ENCODE measurements at regions not wholly inside any gene's neighbourhood (a gene's known extent, or its start where the extent isn't known, plus 50 kb on each side); places are given as distances from the start of the nearest gene placed in this dataset.

DNA sequence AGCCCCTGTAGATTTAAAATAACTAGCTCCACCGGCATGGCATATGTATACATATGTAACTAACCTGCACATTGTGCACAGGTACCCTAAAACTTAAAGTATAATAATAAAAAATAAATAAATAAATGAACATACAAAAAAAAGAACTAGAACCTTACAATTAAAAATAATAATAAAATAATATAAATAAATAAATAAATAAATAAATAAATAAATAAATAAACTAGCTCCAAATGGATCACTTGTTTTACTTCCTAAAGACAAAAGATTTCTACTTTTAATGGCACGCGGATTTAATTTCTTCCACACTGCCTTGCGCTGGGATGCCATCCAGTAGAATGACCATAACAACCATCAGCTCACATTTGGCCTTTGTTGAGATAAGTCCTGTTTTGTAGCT is 141.0 kb upstream of the NRSN1 start:
- H3K27me3 ChIP-seq (ENCODE audit: insufficient read depth, low read length), result no peaks in the 10 kb centered on the region

DNA sequence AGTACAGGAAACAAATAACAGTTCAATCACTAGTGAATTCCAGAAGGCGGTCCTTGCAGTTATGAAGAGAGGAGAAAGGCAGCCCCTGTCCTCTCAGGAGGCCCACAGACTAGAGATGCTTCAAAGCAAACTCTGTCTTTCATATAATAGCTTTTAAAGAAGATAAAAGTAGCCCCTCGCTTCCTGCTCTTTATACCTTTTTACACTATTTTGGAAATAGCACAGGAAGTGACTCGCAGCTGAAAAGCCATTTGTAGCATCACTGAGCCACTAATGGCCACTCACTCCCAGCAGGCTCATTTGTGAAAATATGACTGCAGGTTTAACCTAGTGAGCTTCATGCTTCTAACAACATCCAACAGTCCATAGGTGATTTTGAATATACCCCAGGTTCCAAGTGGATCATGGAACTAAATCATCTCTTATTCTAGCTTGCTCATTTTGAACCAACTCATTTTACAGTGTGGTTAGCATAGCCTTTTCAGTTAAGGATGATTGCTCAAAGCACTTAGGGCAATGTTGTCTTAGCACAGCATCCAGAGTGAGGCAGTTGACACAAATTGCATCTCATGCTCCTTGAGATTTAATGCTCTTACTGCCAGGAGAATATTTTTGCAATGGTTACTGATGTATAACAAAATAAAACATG is 136.0 kb upstream of the NRSN1 start:
- no peaks in the 10 kb centered on the region for H3K9me2 ChIP-seq (ENCODE audit: insufficient read depth)
- H4K20me1 ChIP-seq (ENCODE audit: insufficient read depth), result no peaks in the 10 kb centered on the region; the same call in 1 of the 2 replicates
- ChIA-PET RAD21 (ENCODE audit: low non-redundant PET in 1 of 2, low total read pairs in 2 of 2, uncharacterized antibody in 2 of 2, unreplicated experiment in 2 of 2) (no interaction called here), POLR2A (no interaction called here), CTCF (no interaction called here)
- no peaks in the 10 kb centered on the region for H3K79me2 ChIP-seq (ENCODE audit: insufficient read depth, low read length)
- H3K27ac ChIP-seq (ENCODE audit: low read depth, low read length), result no peak overlapping the region
- DNase-seq (ENCODE audit: low read depth, low spot score), result no peak
- intact Hi-C loops (cut with micrococcal nuclease), result no loop called here
- ATAC-seq, result no peak
- no peaks in the 10 kb centered on the region for H3K36me3 ChIP-seq (ENCODE audit: control insufficient read depth in 1 of 2, insufficient read depth in 2 of 2, low read length in 2 of 2)
- BruUV-seq (replicated peaks), result no TSS peak
- no peak overlapping the region for H2AFZ ChIP-seq (ENCODE audit: low read depth, low read length, poor library complexity, severe bottlenecking)
- TF ChIP-seq, protein P1, sequence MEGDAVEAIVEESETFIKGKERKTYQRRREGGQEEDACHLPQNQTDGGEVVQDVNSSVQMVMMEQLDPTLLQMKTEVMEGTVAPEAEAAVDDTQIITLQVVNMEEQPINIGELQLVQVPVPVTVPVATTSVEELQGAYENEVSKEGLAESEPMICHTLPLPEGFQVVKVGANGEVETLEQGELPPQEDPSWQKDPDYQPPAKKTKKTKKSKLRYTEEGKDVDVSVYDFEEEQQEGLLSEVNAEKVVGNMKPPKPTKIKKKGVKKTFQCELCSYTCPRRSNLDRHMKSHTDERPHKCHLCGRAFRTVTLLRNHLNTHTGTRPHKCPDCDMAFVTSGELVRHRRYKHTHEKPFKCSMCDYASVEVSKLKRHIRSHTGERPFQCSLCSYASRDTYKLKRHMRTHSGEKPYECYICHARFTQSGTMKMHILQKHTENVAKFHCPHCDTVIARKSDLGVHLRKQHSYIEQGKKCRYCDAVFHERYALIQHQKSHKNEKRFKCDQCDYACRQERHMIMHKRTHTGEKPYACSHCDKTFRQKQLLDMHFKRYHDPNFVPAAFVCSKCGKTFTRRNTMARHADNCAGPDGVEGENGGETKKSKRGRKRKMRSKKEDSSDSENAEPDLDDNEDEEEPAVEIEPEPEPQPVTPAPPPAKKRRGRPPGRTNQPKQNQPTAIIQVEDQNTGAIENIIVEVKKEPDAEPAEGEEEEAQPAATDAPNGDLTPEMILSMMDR (IDR thresholded peaks at IDR 0.05 in 2 of 3, conservative IDR thresholded peaks at IDR 0.05 in 1 of 3; ENCODE audit: borderline replicate concordance in 1 of 3, insufficient read depth in 1 of 3, low read depth in 2 of 3, low read length in 2 of 3), result no peak
- TF ChIP-seq POLR2A (IDR thresholded peaks at IDR 0.05; ENCODE audit: borderline replicate concordance, extremely low read depth, insufficient read depth, insufficient read length) (no peak), EGR1 (IDR thresholded peaks at IDR 0.05; ENCODE audit: low read depth) (no peak), EZH2phosphoT487 (IDR thresholded peaks at IDR 0.05; ENCODE audit: borderline replicate concordance) (no peak), YY1 (IDR thresholded peaks at IDR 0.05; ENCODE audit: extremely low read depth, insufficient replicate concordance, low read depth, low read length) (no peak), TCF7L2 (IDR thresholded peaks at IDR 0.05; ENCODE audit: borderline replicate concordance, extremely low read depth, insufficient read depth, insufficient read length) (no peak), EZH2 (IDR thresholded peaks at IDR 0.05) (no peak), ZFX (IDR thresholded peaks at IDR 0.05) (no peak), FOSL1 (IDR thresholded peaks at IDR 0.05; ENCODE audit: low read depth) (no peak), ZNF274 (IDR thresholded peaks at IDR 0.05; ENCODE audit: low read depth, low read length) (no peak), ELF1 (IDR thresholded peaks at IDR 0.05; ENCODE audit: borderline replicate concordance, low read depth) (no peak), RAD21 (IDR thresholded peaks at IDR 0.05; ENCODE audit: low read depth) (no peak)
- TF ChIP-seq, protein P2, sequence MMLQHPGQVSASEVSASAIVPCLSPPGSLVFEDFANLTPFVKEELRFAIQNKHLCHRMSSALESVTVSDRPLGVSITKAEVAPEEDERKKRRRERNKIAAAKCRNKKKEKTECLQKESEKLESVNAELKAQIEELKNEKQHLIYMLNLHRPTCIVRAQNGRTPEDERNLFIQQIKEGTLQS (IDR thresholded peaks at IDR 0.05), result no peak
- H3K9ac ChIP-seq (ENCODE audit: low read length), result no peak overlapping the region
- no peaks in the 10 kb centered on the region for H3K27me3 ChIP-seq (ENCODE audit: insufficient read depth, low read length)
- H3K4me2 ChIP-seq (ENCODE audit: low read length), result no peak overlapping the region
- H3K4me1 ChIP-seq (ENCODE audit: control insufficient read depth in 1 of 2, insufficient read depth in 2 of 2, low read length in 2 of 2), result no peaks in the 10 kb centered on the region
- no peak overlapping the region for H3K4me3 ChIP-seq (replicated peaks in 1 of 2; ENCODE audit: low read depth in 1 of 2, low read length in 2 of 2)
- no peaks in the 10 kb centered on the region for H3K9me3 ChIP-seq (ENCODE audit: control insufficient read depth in 1 of 2, insufficient read depth in 1 of 2, low read depth in 1 of 2, low read length in 2 of 2)

More for the DNA sequence above, 141.0 kb upstream of the NRSN1 start:
- no TSS peak for BruUV-seq (replicated peaks)
- Histone ChIP-seq H4K20me1 (ENCODE audit: insufficient read depth) (no peaks in the 10 kb centered on the region), H3K9ac (ENCODE audit: low read length) (no peak overlapping the region), H3K9me3 (ENCODE audit: control insufficient read depth in 1 of 2, insufficient read depth in 1 of 2, low read depth in 1 of 2, low read length in 2 of 2) (no peaks in the 10 kb centered on the region), H3K4me2 (ENCODE audit: low read length) (no peak overlapping the region), H3K27ac (ENCODE audit: low read depth, low read length) (no peak overlapping the region), H3K36me3 (ENCODE audit: control insufficient read depth in 1 of 2, insufficient read depth in 2 of 2, low read length in 2 of 2) (no peaks in the 10 kb centered on the region), H3K4me1 (ENCODE audit: control insufficient read depth in 1 of 2, insufficient read depth in 2 of 2, low read length in 2 of 2) (no peaks in the 10 kb centered on the region), H3K79me2 (ENCODE audit: insufficient read depth, low read length) (no peaks in the 10 kb centered on the region), H2AFZ (ENCODE audit: low read depth, low read length, poor library complexity, severe bottlenecking) (no peak overlapping the region), H3K4me3 (replicated peaks in 1 of 2; ENCODE audit: low read depth in 1 of 2, low read length in 2 of 2) (no peak overlapping the region), H3K9me2 (ENCODE audit: insufficient read depth) (no peaks in the 10 kb centered on the region)
- ChIA-PET CTCF (interaction anchor here (1.0 kb wide), 1 partner anchor 289 kb away, joined by 3 read pairs; no protein-coding TSS in a partner anchor), RAD21 (ENCODE audit: low non-redundant PET in 1 of 2, low total read pairs in 2 of 2, uncharacterized antibody in 2 of 2, unreplicated experiment in 2 of 2) (no interaction called here), POLR2A (no interaction called here)
- DNase-seq (ENCODE audit: low read depth, low spot score) (no peak), ATAC-seq (no peak)
- intact Hi-C loops (cut with micrococcal nuclease), result no loop called here
- no peak for TF ChIP-seq RAD21 (IDR thresholded peaks at IDR 0.05; ENCODE audit: low read depth)
